GM23338 (cell line): ENCODE measurements at regions not wholly inside any gene's neighbourhood (a gene's known extent, or its start where the extent isn't known, plus 50 kb on each side); places are given as distances from the start of the nearest gene placed in this dataset.

Source experiments
- ATAC-seq: fragments of 200-7000 bp; cut with Tn5 transposase; 3 replicates; pipeline ENCODE4 v1.9.1; 2020
- DNase-seq: peaks from one replicate; pipeline ENCODE4 v3.0.0-alpha.2; 2015; ENCODE audit warnings: low spot score
- H2AFZ ChIP-seq: fragments of 200-600 bp; sonication (generic); 2 replicates; pipeline ENCODE4 v1.8.0; 2016; ENCODE audit warnings: antibody characterized with exemption, mild to moderate bottlenecking, moderate library complexity
- H3F3A ChIP-seq: fragments of 200-600 bp; sonication (generic); replicated peaks from 2 replicates; pipeline ENCODE4 v1.8.0; 2017; ENCODE audit warnings: antibody characterized with exemption, mixed run types, low read depth
- H3K27ac ChIP-seq: fragments of 200-600 bp; sonication (generic); 2 replicates; pipeline ENCODE4 v1.6.1; 2016; ENCODE audit warnings: low read depth
- H3K27me3 ChIP-seq: fragments of 200-600 bp; sonication (generic); 2 replicates; pipeline ENCODE4 v1.8.0; 2016; ENCODE audit warnings: mild to moderate bottlenecking, mixed run types, moderate library complexity; ENCODE audit not compliant: insufficient read depth
- H3K36me3 ChIP-seq: fragments of 200-600 bp; sonication (generic); 2 replicates; pipeline ENCODE4 v1.8.0; 2016; ENCODE audit warnings: mild to moderate bottlenecking; ENCODE audit not compliant: insufficient read depth
- H3K4me1 ChIP-seq: fragments of 200-600 bp; sonication (generic); 2 replicates; pipeline ENCODE4 v1.8.0; 2016; ENCODE audit warnings: mild to moderate bottlenecking, moderate library complexity; ENCODE audit not compliant: insufficient read depth
- H3K4me2 ChIP-seq: fragments of 200-600 bp; sonication (generic); 2 replicates; pipeline ENCODE4 v1.7.1; 2017; ENCODE audit warnings: mixed run types
- H3K4me3 ChIP-seq: fragments of 200-600 bp; sonication (generic); 2 replicates; pipeline ENCODE4 v1.6.1; 2016; ENCODE audit warnings: mixed run types
- H3K79me2 ChIP-seq: fragments of 200-600 bp; sonication (generic); replicated peaks from 2 replicates; pipeline ENCODE4 v1.8.0; 2017; ENCODE audit warnings: mild to moderate bottlenecking; ENCODE audit not compliant: insufficient read depth
- H3K9me2 ChIP-seq: fragments of 200-600 bp; sonication (generic); 2 replicates; pipeline ENCODE4 v1.8.0; 2017; ENCODE audit not compliant: insufficient read depth
- H4K20me1 ChIP-seq: fragments of 200-600 bp; sonication (generic); replicated peaks from 2 replicates; pipeline ENCODE4 v1.8.0; 2017; ENCODE audit warnings: mild to moderate bottlenecking; ENCODE audit not compliant: insufficient read depth
- H3K27ac Mint-ChIP-seq: 2 replicates; pipeline ENCODE4 v1.8.0; 2020; ENCODE audit warnings: inconsistent platforms, mild to moderate bottlenecking, moderate library complexity, mixed read lengths
- H3K27me3 Mint-ChIP-seq: 3 replicates; pipeline ENCODE4 v1.8.0; 2022; ENCODE audit warnings: low read depth, mild to moderate bottlenecking, moderate library complexity, mixed read lengths, inconsistent platforms; ENCODE audit not compliant: insufficient read depth, poor library complexity
- H3K36me3 Mint-ChIP-seq: 3 replicates; pipeline ENCODE4 v1.8.0; 2021; ENCODE audit warnings: low read depth, mild to moderate bottlenecking, inconsistent platforms, moderate library complexity, mixed read lengths
- H3K4me1 Mint-ChIP-seq: 3 replicates; pipeline ENCODE4 v1.8.0; 2020; ENCODE audit warnings: mild to moderate bottlenecking, inconsistent platforms, mixed read lengths
- H3K4me3 Mint-ChIP-seq: 3 replicates; pipeline ENCODE4 v1.8.0; 2021; ENCODE audit warnings: moderate library complexity, mild to moderate bottlenecking, inconsistent platforms, mixed read lengths
- H3K9me3 Mint-ChIP-seq: 3 replicates; pipeline ENCODE4 v1.8.0; 2020; ENCODE audit warnings: moderate library complexity, mild to moderate bottlenecking, inconsistent platforms, mixed read lengths
- CTCF ChIP-seq, 2 experiments: fragments of 200-600 bp in 1 of 2; sonication (generic) in 1 of 2; conservative IDR thresholded peaks; 2 replicates each; pipeline versions ENCODE4 v1.5.1 to v1.6.1; 2016 to 2017; ENCODE audit warnings: antibody characterized with exemption in 2 of 2, low read depth in 2 of 2, mild to moderate bottlenecking in 2 of 2, moderate library complexity in 1 of 2
- ETS1 ChIP-seq: IDR thresholded peaks from 2 replicates; pipeline ENCODE4 v1.6.1; 2016; ENCODE audit warnings: antibody characterized with exemption
- EZH2 ChIP-seq: fragments of 200-600 bp; sonication (generic); IDR thresholded peaks from one replicate; pipeline ENCODE4 v1.8.0; 2017; ENCODE audit warnings: antibody characterized with exemption, mild to moderate bottlenecking, low read depth; ENCODE audit not compliant: unreplicated experiment
- JUNB ChIP-seq: IDR thresholded peaks from one replicate; pipeline ENCODE4 v1.6.1; 2016; ENCODE audit warnings: antibody characterized with exemption; ENCODE audit not compliant: unreplicated experiment
- NANOG ChIP-seq: IDR thresholded peaks from 2 replicates; pipeline ENCODE4 v1.6.1; 2016; ENCODE audit warnings: antibody characterized with exemption, borderline replicate concordance
- POLR2AphosphoS5 ChIP-seq: IDR thresholded peaks from 2 replicates; pipeline ENCODE4 v1.6.1; 2016; ENCODE audit warnings: antibody characterized with exemption, low read depth
- REST ChIP-seq: IDR thresholded peaks from one replicate; pipeline ENCODE4 v1.6.1; 2018; ENCODE audit warnings: antibody characterized with exemption; ENCODE audit not compliant: unreplicated experiment
- ZNF331 ChIP-seq: fragments of 250-450 bp; sonication (Bioruptor Pico); IDR thresholded peaks from 2 replicates; pipeline ENCODE4 v1.5.0; 2020; ENCODE audit warnings: low read depth, mild to moderate bottlenecking, moderate library complexity
- ZNF462 ChIP-seq: fragments of 250-450 bp; sonication (Bioruptor Pico); IDR thresholded peaks from 2 replicates; pipeline ENCODE4 v1.5.0; 2020; ENCODE audit warnings: mild to moderate bottlenecking, moderate library complexity

GRCh38 chr18:24757134-24757533 lies 296.7 kb downstream of the HRH4 start (continued):
- TF ChIP-seq ZNF462 (no peak), CTCF (conservative IDR thresholded peaks at IDR 0.05; ENCODE audit: low read depth in 2 of 2) (no peak), ETS1 (no peak), POLR2AphosphoS5 (no peak), NANOG (no peak), EZH2 (no peak), JUNB (no peak)

GRCh38 chr18:24761765-24762164 lies 301.3 kb downstream of the HRH4 start:
- H2AFZ ChIP-seq: no peak overlapping the region
- TF ChIP-seq ZNF331 (CRISPR knock-in tag) (no peak), JUNB (no peak), REST (no peak), ETS1 (no peak)
- ATAC-seq: no peak
- peaks cover 4% of the 10 kb centered on the region; the same call in 1 of the 2 replicates for H3K9me2 ChIP-seq
- no peaks in the 10 kb centered on the region for H3K79me2 ChIP-seq
- Mint-ChIP-seq H3K36me3 (no peaks in the 10 kb centered on the region), H3K9me3 (peaks cover 13% of the 10 kb centered on the region), H3K4me3 (no peak overlapping the region), H3K27me3 (no peaks in the 10 kb centered on the region), H3K27ac (no peak overlapping the region), H3K4me1 (peaks cover 8% of the 10 kb centered on the region; the same call in 2 of the 3 replicates)
- no peak overlapping the region for H3K27ac ChIP-seq
- no peak overlapping the region for H3K4me3 ChIP-seq
- DNase-seq: no peak
- 0 out of 2 replicates have a peak, but pooled peaks cover 4% of the 10 kb centered on the region for H3K4me1 ChIP-seq
- H4K20me1 ChIP-seq: no peaks in the 10 kb centered on the region
- H3K27me3 ChIP-seq: no peaks in the 10 kb centered on the region
- H3F3A ChIP-seq: no peaks in the 10 kb centered on the region
- no peak overlapping the region for H3K4me2 ChIP-seq
- no peaks in the 10 kb centered on the region for H3K36me3 ChIP-seq
